ENCODE measurements at regions not wholly inside any gene's neighbourhood (a gene's known extent, or its start where the extent isn't known, plus 50 kb on each side); places are given as distances from the start of the nearest gene placed in this dataset.

- Histone ChIP-seq H4K20me1 (replicated peaks; ENCODE audit: insufficient read depth) (no peaks in the 10 kb centered on the region), H3K27me3 (ENCODE audit: insufficient read depth) (no peaks in the 10 kb centered on the region), H3K9me2 (ENCODE audit: insufficient read depth) (0 out of 2 replicates have a peak, but pooled peaks cover 4% of the 10 kb centered on the region), H3F3A (replicated peaks; ENCODE audit: low read depth) (no peaks in the 10 kb centered on the region), H3K79me2 (replicated peaks; ENCODE audit: insufficient read depth) (no peaks in the 10 kb centered on the region), H3K4me3 (no peak overlapping the region), H3K4me1 (ENCODE audit: insufficient read depth) (no peaks in the 10 kb centered on the region), H3K4me2 (no peak overlapping the region), H3K27ac (ENCODE audit: low read depth) (no peak overlapping the region), H2AFZ (no peak overlapping the region), H3K36me3 (ENCODE audit: insufficient read depth) (no peaks in the 10 kb centered on the region)
- TF ChIP-seq ZNF331 (CRISPR knock-in tag; IDR thresholded peaks at IDR 0.05; ENCODE audit: low read depth) (no peak), ETS1 (IDR thresholded peaks at IDR 0.05) (no peak), ZNF462 (CRISPR knock-in tag; IDR thresholded peaks at IDR 0.05) (no peak), EZH2 (IDR thresholded peaks at IDR 0.05; ENCODE audit: low read depth, unreplicated experiment) (no peak), POLR2AphosphoS5 (IDR thresholded peaks at IDR 0.05; ENCODE audit: low read depth) (no peak), JUNB (IDR thresholded peaks at IDR 0.05; ENCODE audit: unreplicated experiment) (no peak), STAT1 (IDR thresholded peaks at IDR 0.05; ENCODE audit: unreplicated experiment) (no peak), CTCF (conservative IDR thresholded peaks at IDR 0.05; ENCODE audit: low read depth in 2 of 2) (no peak), EZH2phosphoT487 (IDR thresholded peaks at IDR 0.05; ENCODE audit: unreplicated experiment) (no peak), REST (IDR thresholded peaks at IDR 0.05; ENCODE audit: unreplicated experiment) (no peak), ZNF114 (CRISPR knock-in tag; IDR thresholded peaks at IDR 0.05) (no peak), NANOG (IDR thresholded peaks at IDR 0.05; ENCODE audit: borderline replicate concordance) (no peak), CREB1 (CRISPR knock-in tag; IDR thresholded peaks at IDR 0.05; ENCODE audit: low read depth) (no peak)
- H3K36me3 Mint-ChIP-seq (ENCODE audit: low read depth): peaks cover 5% of the 10 kb centered on the region; the same call in 2 of the 3 replicates
- H3K4me3 Mint-ChIP-seq: no peak overlapping the region
- H3K9me3 Mint-ChIP-seq: peaks cover 61% of the 10 kb centered on the region
- H3K27ac Mint-ChIP-seq: no peak overlapping the region
- no peaks in the 10 kb centered on the region for H3K4me1 Mint-ChIP-seq
- ATAC-seq: no peak
- no peaks in the 10 kb centered on the region for H3K27me3 Mint-ChIP-seq (ENCODE audit: insufficient read depth, low read depth, poor library complexity)
- DNase-seq (ENCODE audit: low spot score): no peak
Measured at GRCh38 chr9:118209343-118209742, 505.1 kb downstream of the TLR4 start.

Measured in GM23338 (cell line).